ENCODE measurements at regions not wholly inside any gene's neighbourhood (a gene's known extent, or its start where the extent isn't known, plus 50 kb on each side); places are given as distances from the start of the nearest gene placed in this dataset.

GRCh38 chr10:44465401-44466115, 80.7 kb upstream of the CXCL12 start:
- TF ChIP-seq CTCF (IDR thresholded peaks at IDR 0.05; ENCODE audit: extremely low read depth, low read depth, low read length) = no peak
- H3K4me3 ChIP-seq (ENCODE audit: insufficient read depth, low read length) = no peak overlapping the region
- H4K20me1 ChIP-seq (ENCODE audit: insufficient read depth, low read length) = no peaks in the 10 kb centered on the region
- no peaks in the 10 kb centered on the region for H3K36me3 ChIP-seq (ENCODE audit: insufficient read depth, low read length)
- peak overlapping the region; percentile 51 for H2AFZ ChIP-seq (ENCODE audit: low read length)
- no peaks in the 10 kb centered on the region for H3K79me2 ChIP-seq (ENCODE audit: insufficient read depth, low read length)
- no peaks in the 10 kb centered on the region for H3K9me3 ChIP-seq (ENCODE audit: low read depth, low read length)
- peak; percentile 35 for DNase-seq (ENCODE audit: insufficient read length, low spot score, missing footprints)
- no peak overlapping the region for H3K4me2 ChIP-seq (ENCODE audit: insufficient read depth, low read length)
- peaks cover 42% of the 10 kb centered on the region for H3K4me1 ChIP-seq (ENCODE audit: insufficient read depth, low read length)
- peak overlapping the region; percentile 17 for H3K27ac ChIP-seq (ENCODE audit: low read depth, low read length)
- H3K27me3 ChIP-seq (ENCODE audit: insufficient read depth, low read length) = no peaks in the 10 kb centered on the region

DNA sequence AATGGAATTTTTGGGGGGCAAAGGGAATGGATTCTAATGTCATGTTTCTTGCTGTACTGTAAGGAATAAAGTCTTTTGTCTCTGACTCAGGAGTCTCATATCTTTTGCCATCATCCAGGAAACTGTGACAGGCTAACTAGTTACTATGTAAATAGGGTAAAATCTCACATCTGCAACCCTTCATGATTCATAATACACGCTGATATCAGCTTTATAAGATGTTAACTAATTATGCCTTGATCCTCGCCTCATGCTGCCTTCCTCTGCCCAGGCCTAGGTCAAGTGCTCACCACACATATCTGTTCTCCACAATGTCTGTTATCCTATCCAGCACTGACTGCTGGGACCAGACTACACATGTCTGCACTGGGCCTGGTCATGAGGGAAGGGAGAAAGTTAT, 81.3 kb upstream of the CXCL12 start:
- Histone ChIP-seq H3K36me3 (ENCODE audit: insufficient read depth, low read length) (no peaks in the 10 kb centered on the region), H3K27me3 (ENCODE audit: insufficient read depth, low read length) (no peaks in the 10 kb centered on the region), H3K9me3 (ENCODE audit: low read depth, low read length) (no peaks in the 10 kb centered on the region), H4K20me1 (ENCODE audit: insufficient read depth, low read length) (no peaks in the 10 kb centered on the region), H3K4me2 (ENCODE audit: insufficient read depth, low read length) (no peak overlapping the region), H2AFZ (ENCODE audit: low read length) (no peak overlapping the region), H3K79me2 (ENCODE audit: insufficient read depth, low read length) (no peaks in the 10 kb centered on the region), H3K27ac (ENCODE audit: low read depth, low read length) (peak overlapping the region; percentile 17), H3K4me3 (ENCODE audit: insufficient read depth, low read length) (no peak overlapping the region), H3K4me1 (ENCODE audit: insufficient read depth, low read length) (peaks cover 48% of the 10 kb centered on the region)
- DNase-seq (ENCODE audit: insufficient read length, low spot score, missing footprints) = peak; percentile 85
- no peak for TF ChIP-seq CTCF (IDR thresholded peaks at IDR 0.05; ENCODE audit: extremely low read depth, low read depth, low read length)

DNA sequence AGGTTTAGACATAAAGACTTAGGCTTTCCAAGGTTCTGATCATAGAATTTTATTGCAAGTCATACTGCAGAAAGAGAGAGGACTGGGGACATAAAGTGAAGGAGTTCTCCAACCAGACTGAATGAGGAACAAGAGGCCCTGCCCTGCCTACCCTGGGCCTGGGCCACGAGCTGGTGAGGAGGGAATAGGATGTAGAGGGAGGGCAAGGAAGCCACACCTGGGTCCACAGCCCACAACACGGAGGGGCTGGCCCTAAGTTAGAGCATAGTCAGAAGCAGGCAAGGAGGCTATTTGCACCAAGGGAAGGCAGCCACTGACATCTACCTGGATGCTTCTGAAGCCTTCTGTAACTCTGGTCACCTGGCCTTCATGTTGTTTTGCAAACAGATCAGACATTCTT, 82.2 kb upstream of the CXCL12 start:
- Histone ChIP-seq H4K20me1 (ENCODE audit: insufficient read depth, low read length) (no peaks in the 10 kb centered on the region), H3K4me3 (ENCODE audit: insufficient read depth, low read length) (no peak overlapping the region), H2AFZ (ENCODE audit: low read length) (no peak overlapping the region), H3K4me1 (ENCODE audit: insufficient read depth, low read length) (peaks cover 52% of the 10 kb centered on the region), H3K36me3 (ENCODE audit: insufficient read depth, low read length) (no peaks in the 10 kb centered on the region), H3K4me2 (ENCODE audit: insufficient read depth, low read length) (no peak overlapping the region), H3K27me3 (ENCODE audit: insufficient read depth, low read length) (no peaks in the 10 kb centered on the region), H3K27ac (ENCODE audit: low read depth, low read length) (no peak overlapping the region), H3K79me2 (ENCODE audit: insufficient read depth, low read length) (no peaks in the 10 kb centered on the region), H3K9me3 (ENCODE audit: low read depth, low read length) (no peaks in the 10 kb centered on the region)
- TF ChIP-seq CTCF (IDR thresholded peaks at IDR 0.05; ENCODE audit: extremely low read depth, low read depth, low read length) = no peak
- no peak for DNase-seq (ENCODE audit: insufficient read length, low spot score, missing footprints)

DNA sequence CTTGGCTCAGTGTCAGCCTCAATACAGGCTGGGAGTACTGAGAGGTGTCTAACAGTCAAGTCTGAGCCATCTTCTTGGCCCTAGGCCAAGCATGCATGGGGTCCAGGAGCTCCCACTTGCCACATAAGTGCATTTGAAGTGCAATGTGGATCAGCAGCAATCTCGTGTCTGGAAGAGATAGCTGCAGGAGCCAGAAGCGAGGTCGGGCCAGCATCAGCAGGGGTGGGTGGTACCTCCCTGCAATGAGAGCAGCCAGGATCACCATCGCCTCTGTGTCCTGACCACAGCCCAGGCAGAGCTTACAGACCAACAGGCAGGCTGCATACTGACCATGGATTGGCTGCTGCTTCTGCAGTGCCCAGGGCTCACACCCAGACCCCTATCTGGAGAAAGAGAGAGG, 83.0 kb upstream of the CXCL12 start:
- Histone ChIP-seq H3K9me3 (ENCODE audit: low read depth, low read length) (no peaks in the 10 kb centered on the region), H3K4me2 (ENCODE audit: insufficient read depth, low read length) (no peak overlapping the region), H3K4me3 (ENCODE audit: insufficient read depth, low read length) (no peak overlapping the region), H3K27ac (ENCODE audit: low read depth, low read length) (no peak overlapping the region), H4K20me1 (ENCODE audit: insufficient read depth, low read length) (no peaks in the 10 kb centered on the region), H3K79me2 (ENCODE audit: insufficient read depth, low read length) (no peaks in the 10 kb centered on the region), H3K27me3 (ENCODE audit: insufficient read depth, low read length) (no peaks in the 10 kb centered on the region), H3K4me1 (ENCODE audit: insufficient read depth, low read length) (peaks cover 44% of the 10 kb centered on the region), H2AFZ (ENCODE audit: low read length) (no peak overlapping the region), H3K36me3 (ENCODE audit: insufficient read depth, low read length) (no peaks in the 10 kb centered on the region)
- peak; percentile 29 for DNase-seq (ENCODE audit: insufficient read length, low spot score, missing footprints)
- no peak for TF ChIP-seq CTCF (IDR thresholded peaks at IDR 0.05; ENCODE audit: extremely low read depth, low read depth, low read length)
